Dermis blood vessel endothelial cell (primary cell): ENCODE measurements at regions not wholly inside any gene's neighbourhood (a gene's known extent, or its start where the extent isn't known, plus 50 kb on each side); places are given as distances from the start of the nearest gene placed in this dataset.
"Not testable (repeated sequence)": the region's sequence is repeated elsewhere in the genome, so short reads cannot be mapped to it uniquely, and the experiment has no call there.

Experiments used
- DNase-seq: peaks from one replicate; pipeline ENCODE4 v3.0.0; 2010

GRCh38 chr12:30201301-30202160 is 417.8 kb upstream of the TMTC1 start:
- peak; percentile 12 for DNase-seq

DNA sequence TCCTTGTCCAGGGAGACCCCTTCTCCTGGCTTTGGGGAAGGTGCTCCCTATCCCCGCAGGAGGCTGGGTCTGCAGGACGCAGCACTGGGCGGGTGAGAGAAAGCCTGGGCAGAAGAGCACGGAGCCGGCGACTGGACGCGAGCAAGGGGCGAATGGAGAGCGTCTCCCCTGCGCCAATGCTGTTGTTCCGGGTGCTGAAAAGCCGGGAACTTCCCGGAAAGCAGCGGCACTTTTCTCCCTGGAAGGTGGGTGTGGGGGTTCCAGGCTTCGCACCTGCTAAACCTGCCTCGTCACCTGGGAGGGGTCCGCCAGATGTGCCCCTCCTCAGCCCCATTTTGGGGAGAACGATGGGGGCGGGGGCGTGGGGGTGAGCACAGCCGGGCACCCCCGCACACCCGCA is 417.1 kb upstream of the TMTC1 start:
- DNase-seq, result no peak

- DNase-seq, result no peak
Observed at GRCh38 chr12:30197392-30198057, 413.8 kb upstream of the TMTC1 start.

GRCh38 chr12:30191696-30192455 is 408.1 kb upstream of the TMTC1 start:
- no peak for DNase-seq

DNA sequence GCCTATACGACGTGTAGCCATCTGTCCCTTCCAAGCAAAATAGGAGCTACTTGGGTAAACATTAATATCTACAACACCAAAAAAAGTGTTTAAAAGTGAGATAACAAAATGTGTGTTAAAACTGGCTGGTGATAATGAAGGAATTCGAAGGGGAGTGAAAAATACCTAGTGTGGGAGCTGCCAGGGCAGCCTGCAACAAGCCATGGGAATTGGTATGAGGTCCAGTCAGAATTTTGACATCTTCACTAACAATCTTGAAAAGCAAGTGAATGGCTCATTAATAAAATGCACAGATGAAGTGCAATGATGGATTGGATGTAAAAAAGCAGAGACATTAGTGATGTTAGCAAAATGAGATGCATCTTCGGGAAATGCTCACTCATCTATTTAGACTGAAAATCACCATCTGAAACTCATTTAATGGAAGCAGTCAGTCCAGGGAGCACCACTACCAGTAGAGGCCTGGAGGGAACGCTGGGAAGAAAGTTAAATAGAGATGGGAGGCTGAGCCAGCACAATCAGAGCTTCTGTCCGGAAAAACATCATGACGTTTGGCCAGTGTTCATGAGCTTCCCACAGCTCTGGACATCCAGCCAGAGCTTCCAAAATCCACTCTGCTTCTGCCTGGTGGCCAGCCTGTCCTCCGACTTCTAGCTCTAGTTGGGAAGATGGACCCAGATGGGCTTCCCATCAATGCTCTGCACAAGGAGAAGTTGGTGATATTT is 405.0 kb upstream of the TMTC1 start:
- DNase-seq, result no peak

DNA sequence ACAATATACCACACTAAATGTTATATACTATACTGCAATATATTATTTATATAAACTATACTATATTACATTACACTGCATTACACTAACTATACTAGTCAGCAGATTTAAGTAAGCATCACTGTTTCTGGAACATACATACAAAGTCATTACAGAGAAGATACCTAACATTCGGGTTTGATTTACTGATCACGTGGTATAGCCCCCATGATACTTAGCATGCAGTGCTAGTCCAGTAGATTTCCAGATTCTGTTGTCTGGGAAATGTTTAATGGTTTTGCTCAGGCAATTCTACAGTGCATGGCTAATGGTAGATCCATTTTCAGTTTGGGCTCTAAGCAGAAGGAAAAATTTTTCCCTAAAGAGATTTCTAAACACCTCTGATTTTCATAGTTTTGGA is 403.7 kb upstream of the TMTC1 start:
- no peak for DNase-seq

DNA sequence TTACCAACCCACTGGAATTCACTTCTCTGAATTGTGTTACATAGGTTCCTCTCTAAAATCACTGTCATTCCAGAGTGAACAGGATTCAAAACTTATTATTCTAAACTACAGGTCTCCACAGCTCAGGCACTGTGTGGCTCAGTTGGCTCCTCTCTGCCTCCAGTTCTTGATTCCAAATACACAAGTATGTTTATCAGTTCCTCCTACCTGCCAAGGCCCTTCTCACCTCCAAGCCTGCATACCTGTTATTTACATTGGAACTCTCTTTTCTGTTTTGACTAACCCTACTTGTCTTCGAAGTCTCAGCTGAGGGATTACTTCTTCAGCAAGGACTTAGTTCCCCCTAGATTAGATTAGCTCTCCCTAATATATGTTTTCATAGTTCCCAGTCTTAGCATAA is 397.6 kb upstream of the TMTC1 start:
- no peak for DNase-seq

DNA sequence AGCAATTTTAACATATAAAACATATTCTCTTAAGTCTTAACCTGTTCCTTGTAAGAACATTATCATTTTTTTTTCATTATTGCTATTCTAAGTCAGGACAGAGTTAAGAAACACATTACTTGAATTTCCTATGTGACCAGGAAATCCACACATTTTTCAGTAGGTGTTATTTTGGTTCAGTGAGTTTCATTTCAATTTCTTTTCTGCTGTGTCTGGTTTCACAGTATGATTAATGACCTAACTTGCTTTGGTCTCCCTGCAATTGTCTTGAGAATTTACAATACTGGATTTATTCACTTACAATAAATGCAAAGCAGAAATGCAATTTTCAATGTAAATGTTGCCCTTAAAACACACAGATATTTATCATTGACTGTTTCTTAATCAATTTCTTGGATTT is 396.9 kb upstream of the TMTC1 start:
- DNase-seq, result no peak

GRCh38 chr12:30178916-30179315 is 395.2 kb upstream of the TMTC1 start:
- no peak for DNase-seq

- no peak for DNase-seq
Observed at GRCh38 chr12:30169839-30170591, 386.3 kb upstream of the TMTC1 start.

- no peak for DNase-seq
Observed at GRCh38 chr12:30166006-30166795, 382.5 kb upstream of the TMTC1 start.

GRCh38 chr12:30164382-30165318 is 380.9 kb upstream of the TMTC1 start:
- no peak for DNase-seq

GRCh38 chr12:30156833-30157232 is 373.1 kb upstream of the TMTC1 start:
- DNase-seq, result not testable (repeated sequence)

- DNase-seq, result no peak
Observed at GRCh38 chr12:30155001-30155730, 371.4 kb upstream of the TMTC1 start.

- no peak for DNase-seq
Observed at GRCh38 chr12:30153981-30154380, 370.2 kb upstream of the TMTC1 start.

- no peak for DNase-seq
Observed at GRCh38 chr12:30152705-30153104, 369.0 kb upstream of the TMTC1 start.

DNA sequence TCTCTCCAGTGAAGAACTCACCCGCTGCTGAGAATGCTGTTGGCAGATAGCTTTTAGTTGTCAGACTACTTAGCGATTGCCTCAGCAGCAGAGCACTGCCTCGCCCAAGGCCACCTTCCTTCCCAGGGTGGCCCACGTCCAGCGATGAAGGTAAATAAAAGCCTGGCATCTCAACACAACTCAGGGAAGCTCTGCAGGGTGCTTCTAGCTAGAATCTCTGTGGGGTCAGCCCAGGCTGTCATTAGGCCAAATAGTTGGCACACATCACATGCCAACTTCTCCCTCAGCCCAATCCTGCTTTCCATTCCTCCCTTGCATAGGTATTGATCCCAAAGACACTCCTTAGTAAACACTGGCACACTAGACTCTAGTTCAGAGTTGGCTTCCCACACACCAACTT is 368.1 kb upstream of the TMTC1 start:
- no peak for DNase-seq

DNA sequence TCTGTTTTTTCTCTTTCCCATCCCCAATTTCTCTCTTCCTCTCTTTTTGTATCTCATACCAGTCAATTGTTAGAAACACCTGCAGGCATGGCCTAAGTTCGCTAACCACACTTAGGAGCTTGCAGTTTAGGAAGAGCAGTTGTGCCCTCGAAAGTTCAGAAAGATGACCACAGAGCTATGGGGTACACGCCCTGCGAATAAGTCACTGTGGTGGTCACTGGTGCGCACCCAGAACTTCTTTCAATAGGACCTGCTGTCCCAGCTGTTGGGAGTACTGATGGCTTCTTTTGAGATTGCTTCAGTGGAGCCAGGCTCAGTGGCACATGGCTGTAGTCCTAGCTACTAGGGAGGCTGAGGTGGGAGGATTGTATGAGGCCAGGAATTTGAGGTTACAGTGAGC is 362.8 kb upstream of the TMTC1 start:
- no peak for DNase-seq

DNA sequence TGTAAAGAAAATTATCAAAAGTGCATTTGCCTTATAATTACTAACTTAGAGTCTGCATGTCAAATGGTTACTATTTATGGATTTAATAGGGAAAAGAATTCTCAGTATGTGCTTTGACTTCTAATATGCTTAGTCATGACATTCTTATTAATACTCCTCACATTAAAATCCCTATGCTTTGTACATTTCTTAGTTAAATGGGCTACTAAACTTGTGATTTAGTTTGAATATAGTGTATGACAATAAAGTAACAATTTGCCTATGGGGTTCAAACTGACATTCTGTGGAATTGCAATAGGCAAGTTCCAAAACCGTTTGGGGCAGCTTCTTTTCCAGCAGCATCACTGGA is 361.9 kb upstream of the TMTC1 start:
- no peak for DNase-seq
